ENCODE measurements at regions not wholly inside any gene's neighbourhood (a gene's known extent, or its start where the extent isn't known, plus 50 kb on each side); places are given as distances from the start of the nearest gene placed in this dataset.

DNA sequence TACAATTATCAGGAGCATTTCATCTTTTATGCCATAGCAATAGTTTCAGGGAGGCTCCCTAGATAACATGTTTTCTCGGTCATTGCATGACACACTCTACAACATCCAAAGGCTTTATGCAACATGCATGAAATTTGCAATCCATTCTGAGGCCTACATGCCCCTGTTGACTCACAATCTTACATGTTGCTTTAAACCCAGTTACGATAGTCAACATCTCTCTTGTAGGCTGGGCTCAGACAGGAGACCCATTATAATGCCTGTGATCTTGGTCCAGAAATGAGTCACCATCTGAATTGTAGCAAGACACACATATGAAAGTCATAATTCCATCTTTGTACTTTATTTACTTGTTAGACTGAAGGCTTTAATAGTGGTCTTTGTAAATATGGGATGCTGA is 1050.3 kb upstream of the AMELY start:
- Histone ChIP-seq H3K79me2 (ENCODE audit: insufficient read depth, low read length) (no peaks in the 10 kb centered on the region), H3K9ac (ENCODE audit: insufficient read depth, low read length, poor library complexity, severe bottlenecking) (no peak overlapping the region), H3K4me3 (replicated peaks in 1 of 3; ENCODE audit: low read depth in 2 of 3, low read length in 3 of 3) (no peak overlapping the region), H3K4me1 (ENCODE audit: control insufficient read depth in 1 of 2, insufficient read depth in 2 of 2, low read length in 2 of 2) (no peaks in the 10 kb centered on the region), H3K36me3 (replicated peaks in 1 of 2; ENCODE audit: control insufficient read depth in 1 of 2, insufficient read depth in 2 of 2, low read length in 2 of 2) (no peaks in the 10 kb centered on the region), H3K27ac (ENCODE audit: low read depth in 1 of 2, low read length in 2 of 2) (no peak overlapping the region), H3K27me3 (ENCODE audit: control insufficient read depth in 2 of 2, insufficient read depth in 2 of 2, low read length in 2 of 2) (no peaks in the 10 kb centered on the region), H3K9me3 (replicated peaks in 1 of 2; ENCODE audit: control insufficient read depth in 1 of 2, insufficient read depth in 1 of 2, low read length in 2 of 2) (no peaks in the 10 kb centered on the region), H2AFZ (ENCODE audit: insufficient read depth, low read depth, low read length, poor library complexity, severe bottlenecking) (no peak overlapping the region), H4K20me1 (ENCODE audit: insufficient read depth, low read length) (no peaks in the 10 kb centered on the region), H3K4me2 (replicated peaks; ENCODE audit: extremely low read depth, low read length, poor library complexity, severe bottlenecking) (no peak overlapping the region)
- H3K27ac Mint-ChIP-seq: no peak overlapping the region
- H3K27me3 Mint-ChIP-seq (ENCODE audit: low read depth in 3 of 3): no peaks in the 10 kb centered on the region
- no peak overlapping the region for H3K4me3 Mint-ChIP-seq
- H3K36me3 Mint-ChIP-seq: no peaks in the 10 kb centered on the region
- no peaks in the 10 kb centered on the region for H3K4me1 Mint-ChIP-seq
- DNase-seq: no peak
- intact Hi-C loops (cut with micrococcal nuclease): no loop called here
- TF ChIP-seq, protein P1, sequence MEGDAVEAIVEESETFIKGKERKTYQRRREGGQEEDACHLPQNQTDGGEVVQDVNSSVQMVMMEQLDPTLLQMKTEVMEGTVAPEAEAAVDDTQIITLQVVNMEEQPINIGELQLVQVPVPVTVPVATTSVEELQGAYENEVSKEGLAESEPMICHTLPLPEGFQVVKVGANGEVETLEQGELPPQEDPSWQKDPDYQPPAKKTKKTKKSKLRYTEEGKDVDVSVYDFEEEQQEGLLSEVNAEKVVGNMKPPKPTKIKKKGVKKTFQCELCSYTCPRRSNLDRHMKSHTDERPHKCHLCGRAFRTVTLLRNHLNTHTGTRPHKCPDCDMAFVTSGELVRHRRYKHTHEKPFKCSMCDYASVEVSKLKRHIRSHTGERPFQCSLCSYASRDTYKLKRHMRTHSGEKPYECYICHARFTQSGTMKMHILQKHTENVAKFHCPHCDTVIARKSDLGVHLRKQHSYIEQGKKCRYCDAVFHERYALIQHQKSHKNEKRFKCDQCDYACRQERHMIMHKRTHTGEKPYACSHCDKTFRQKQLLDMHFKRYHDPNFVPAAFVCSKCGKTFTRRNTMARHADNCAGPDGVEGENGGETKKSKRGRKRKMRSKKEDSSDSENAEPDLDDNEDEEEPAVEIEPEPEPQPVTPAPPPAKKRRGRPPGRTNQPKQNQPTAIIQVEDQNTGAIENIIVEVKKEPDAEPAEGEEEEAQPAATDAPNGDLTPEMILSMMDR (IDR thresholded peaks at IDR 0.05): no peak
- no CpG with 5 or more reads among the region's 2 CpGs for WGBS (ENCODE audit: insufficient coverage)
- peaks cover 0 to 4% (median 0%) of the 10 kb centered on the region in 7 donors for H3K9me3 Mint-ChIP-seq

DNA sequence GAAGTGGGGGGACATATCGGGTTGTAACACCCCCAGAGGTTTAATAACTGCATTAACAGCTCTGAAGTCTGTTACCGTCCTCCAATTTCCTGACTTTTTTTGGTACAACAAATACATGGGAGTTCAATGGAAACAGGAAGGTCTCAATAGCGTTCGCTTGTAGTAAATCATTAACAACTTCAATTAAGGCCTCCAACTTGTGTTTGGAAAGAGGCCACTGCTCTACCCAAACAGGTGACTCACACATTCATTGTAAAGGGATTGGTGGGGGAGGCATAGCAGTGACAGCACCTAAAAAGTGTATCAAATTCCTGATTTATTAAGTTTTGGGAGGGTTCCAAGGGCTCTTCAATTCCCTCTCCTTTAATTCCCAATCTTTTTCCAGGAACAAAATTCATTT is 1046.2 kb upstream of the AMELY start:
- Histone ChIP-seq H4K20me1 (ENCODE audit: insufficient read depth, low read length) (no peaks in the 10 kb centered on the region), H3K4me1 (ENCODE audit: control insufficient read depth in 1 of 2, insufficient read depth in 2 of 2, low read length in 2 of 2) (no peaks in the 10 kb centered on the region), H3K27ac (ENCODE audit: low read depth in 1 of 2, low read length in 2 of 2) (no peak overlapping the region), H3K4me3 (replicated peaks in 1 of 3; ENCODE audit: low read depth in 2 of 3, low read length in 3 of 3) (no peak overlapping the region), H3K36me3 (replicated peaks in 1 of 2; ENCODE audit: control insufficient read depth in 1 of 2, insufficient read depth in 2 of 2, low read length in 2 of 2) (no peaks in the 10 kb centered on the region), H3K27me3 (ENCODE audit: control insufficient read depth in 2 of 2, insufficient read depth in 2 of 2, low read length in 2 of 2) (no peaks in the 10 kb centered on the region), H3K9ac (ENCODE audit: insufficient read depth, low read length, poor library complexity, severe bottlenecking) (no peak overlapping the region), H3K4me2 (replicated peaks; ENCODE audit: extremely low read depth, low read length, poor library complexity, severe bottlenecking) (no peak overlapping the region), H3K9me3 (replicated peaks in 1 of 2; ENCODE audit: control insufficient read depth in 1 of 2, insufficient read depth in 1 of 2, low read length in 2 of 2) (no peaks in the 10 kb centered on the region), H2AFZ (ENCODE audit: insufficient read depth, low read depth, low read length, poor library complexity, severe bottlenecking) (no peak overlapping the region), H3K79me2 (ENCODE audit: insufficient read depth, low read length) (no peaks in the 10 kb centered on the region)
- Mint-ChIP-seq H3K27ac (no peak overlapping the region), H3K9me3 (peaks cover 0 to 3% (median 0%) of the 10 kb centered on the region in 7 donors), H3K4me1 (no peaks in the 10 kb centered on the region), H3K4me3 (no peak overlapping the region), H3K27me3 (ENCODE audit: low read depth in 3 of 3) (no peaks in the 10 kb centered on the region), H3K36me3 (no peaks in the 10 kb centered on the region)
- no peak for DNase-seq
- intact Hi-C loops (cut with micrococcal nuclease): no loop called here
- WGBS (ENCODE audit: insufficient coverage): no CpG with 5 or more reads among the region's 4 CpGs
- TF ChIP-seq, protein P1 (IDR thresholded peaks at IDR 0.05): no peak

Data from CD14-positive monocyte (primary cell).